B cell (primary cell): ENCODE measurements at regions not wholly inside any gene's neighbourhood (a gene's known extent, or its start where the extent isn't known, plus 50 kb on each side); places are given as distances from the start of the nearest gene placed in this dataset.

Source experiments
- ATAC-seq: fragments of 200-7000 bp; cut with Tn5 transposase; one replicate; pipeline ENCODE4 v1.10.0; 2021; ENCODE audit warnings: low read depth, mild to moderate bottlenecking, moderate number of reproducible peaks, moderate library complexity
- CTCF ChIA-PET: fragments of 350-600 bp; sonication (Branson Sonifier 250); formaldehyde crosslinking; loops from one replicate; lab custom pipeline; 2021; ENCODE audit warnings: antibody characterized with exemption, inconsistent platforms; lab: Charles Lee
- POLR2A ChIA-PET: fragments of 350-600 bp; sonication (Branson Sonifier 250); formaldehyde crosslinking; loops from one replicate; lab custom pipeline; 2021; ENCODE audit warnings: antibody characterized with exemption; lab: Charles Lee
- DNase-seq: peaks from one replicate; pipeline ENCODE4 v3.0.0; 2013
- H2AFZ ChIP-seq: 2 replicates; pipeline ENCODE4 v1.6.1; 2012; ENCODE audit warnings: mild to moderate bottlenecking, low read depth, low read length; ENCODE audit not compliant: insufficient read depth, poor library complexity, severe bottlenecking
- H3K27ac ChIP-seq, 2 donors: 1 replicate in 1 of 2; 2 replicates in 1 of 2; pipeline ENCODE4 v1.5.1; 2012 to 2013; ENCODE audit warnings: low read length in 2 of 2, mild to moderate bottlenecking in 2 of 2, moderate library complexity in 1 of 2
- H3K27me3 ChIP-seq, 4 experiments: fragments of 200-600 bp in 1 of 4; sonication (generic) in 1 of 4; replicated peaks in 1 of 4; 1 replicate in 2 of 4; 2 replicates in 2 of 4; pipeline versions ENCODE4 v1.6.1 to v1.7.0; 2013 to 2016; ENCODE audit warnings: low read length in 3 of 4, mild to moderate bottlenecking in 2 of 4, mixed read lengths in 1 of 4, moderate library complexity in 1 of 4; ENCODE audit not compliant: insufficient read depth in 4 of 4, control insufficient read depth in 3 of 4; ENCODE audit errors: control extremely low read depth in 1 of 4
- H3K36me3 ChIP-seq, 2 experiments: replicated peaks in 1 of 2; 1 replicate in 1 of 2; 2 replicates in 1 of 2; pipeline versions ENCODE4 v1.6.1 to v1.7.1; 2013; ENCODE audit warnings: low read length in 1 of 2; ENCODE audit not compliant: insufficient read depth in 2 of 2, control insufficient read depth in 1 of 2; ENCODE audit errors: control extremely low read depth in 1 of 2, extremely low read depth in 1 of 2
- H3K4me1 ChIP-seq, 2 donors: fragments of 200-600 bp in 1 of 2; sonication (generic) in 1 of 2; 1 replicate in 1 of 2; 2 replicates in 1 of 2; pipeline versions ENCODE4 v1.5.1 to v1.6.1; 2013 to 2017; ENCODE audit warnings: low read length in 2 of 2; ENCODE audit not compliant: control insufficient read depth in 2 of 2, insufficient read depth in 2 of 2
- H3K4me2 ChIP-seq: replicated peaks from 2 replicates; pipeline ENCODE3; 2012; ENCODE audit warnings: mild to moderate bottlenecking, low read depth, low read length; ENCODE audit not compliant: poor library complexity, severe bottlenecking
- H3K4me3 ChIP-seq, 5 experiments: fragments of 200-600 bp in 1 of 5; sonication (generic) in 1 of 5; 1 replicate in 3 of 5; 2 replicates in 2 of 5; pipeline versions ENCODE4 v1.5.1 to v1.7.0; 2011 to 2016; ENCODE audit warnings: low read length in 4 of 5, mild to moderate bottlenecking in 4 of 5, low read depth in 2 of 5, control low read depth in 1 of 5, moderate library complexity in 1 of 5; ENCODE audit not compliant: insufficient read depth in 1 of 5; ENCODE audit errors: control extremely low read depth in 1 of 5, extremely low read depth in 1 of 5
- H3K79me2 ChIP-seq: fragments of 200-600 bp; sonication (generic); one replicate; pipeline ENCODE4 v1.6.0; 2016; ENCODE audit warnings: low read length; ENCODE audit not compliant: control insufficient read depth, insufficient read depth
- H3K9ac ChIP-seq: fragments of 200-600 bp; sonication (generic); 2 replicates; pipeline ENCODE4 v1.6.1; 2017; ENCODE audit warnings: mild to moderate bottlenecking, low read length, moderate library complexity
- H3K9me3 ChIP-seq, 3 donors: one replicate each; pipeline versions ENCODE4 v1.6.1 to v1.7.1; 2013; ENCODE audit warnings: low read length in 2 of 3; ENCODE audit not compliant: control insufficient read depth in 2 of 3, insufficient read depth in 1 of 3; ENCODE audit errors: control extremely low read depth in 1 of 3
- H4K20me1 ChIP-seq: 2 replicates; pipeline ENCODE4 v1.6.0; 2012; ENCODE audit warnings: mild to moderate bottlenecking, low read length; ENCODE audit not compliant: insufficient read depth, control insufficient read depth, poor library complexity, severe bottlenecking
- H3K27ac Mint-ChIP-seq: one replicate; pipeline ENCODE4 v1.8.0; 2021; ENCODE audit warnings: mixed read lengths
- H3K27me3 Mint-ChIP-seq: one replicate; pipeline ENCODE4 v1.8.0; 2021; ENCODE audit warnings: mixed read lengths
- H3K4me1 Mint-ChIP-seq: one replicate; pipeline ENCODE4 v1.8.0; 2021; ENCODE audit warnings: mixed read lengths
- H3K4me3 Mint-ChIP-seq: one replicate; pipeline ENCODE4 v1.8.0; 2021; ENCODE audit warnings: mixed read lengths
- H3K9me3 Mint-ChIP-seq: one replicate; pipeline ENCODE4 v1.8.0; 2022; ENCODE audit warnings: mixed read lengths; ENCODE audit not compliant: insufficient read depth
- CTCF ChIP-seq: fragments of 200-600 bp; IDR thresholded peaks from one replicate; pipeline ENCODE4 v1.8.0; 2022; ENCODE audit warnings: antibody characterized with exemption, mild to moderate bottlenecking
- EZH2 ChIP-seq: IDR thresholded peaks from 2 replicates; pipeline ENCODE4 v1.6.1; 2012; ENCODE audit warnings: borderline replicate concordance, low read depth, mild to moderate bottlenecking, moderate library complexity, low read length; ENCODE audit not compliant: insufficient read depth, poor library complexity, severe bottlenecking
- WGBS: methylation state at CpG from one replicate; pipeline ENCODE4 v1.1.5; 2013; ENCODE audit warnings: missing lambda C conversion rate; ENCODE audit not compliant: insufficient coverage; 5-methylcytosine and 5-hydroxymethylcytosine counted together
- intact Hi-C: fragments of 100-400 bp; cut with micrococcal nuclease; formaldehyde crosslinking; loops from one replicate; pipeline ENCODE4 v1.10.0; 2022

GRCh38 chr12:31219521-31219920 is 106.4 kb downstream of the SINHCAF start:
- DNase-seq, result no peak
- H3K9ac ChIP-seq, result no peak overlapping the region
- H3K4me3 Mint-ChIP-seq, result no peak overlapping the region
- no peak for ATAC-seq
- no peaks in the 10 kb centered on the region for H3K9me3 Mint-ChIP-seq
- 95% methylated on average over 7 of the region's 9 CpGs for WGBS
- H3K4me1 ChIP-seq, result no peaks in the 10 kb centered on the region
- intact Hi-C loops, result no loop called here
- H3K4me2 ChIP-seq, result no peak overlapping the region
- no peaks in the 10 kb centered on the region for H4K20me1 ChIP-seq
- no peaks in the 10 kb centered on the region for H3K27me3 ChIP-seq
- no peak overlapping the region for H3K27ac ChIP-seq
- H3K27me3 Mint-ChIP-seq, result peaks cover 35% of the 10 kb centered on the region
- no peaks in the 10 kb centered on the region for H3K79me2 ChIP-seq
- ChIA-PET POLR2A (no interaction called here), CTCF (no interaction called here)
- TF ChIP-seq CTCF (no peak), EZH2 (no peak)
- H3K9me3 ChIP-seq, result no peaks in the 10 kb centered on the region
- no peak overlapping the region for H3K4me3 ChIP-seq
- H2AFZ ChIP-seq, result no peak overlapping the region
- H3K27ac Mint-ChIP-seq, result no peak overlapping the region
- no peaks in the 10 kb centered on the region for H3K4me1 Mint-ChIP-seq
- H3K36me3 ChIP-seq, result no peaks in the 10 kb centered on the region

- H3K79me2 ChIP-seq, result no peaks in the 10 kb centered on the region
- ATAC-seq (no peak), DNase-seq (no peak)
- peaks cover 32% of the 10 kb centered on the region for H3K27me3 Mint-ChIP-seq
- H3K4me3 Mint-ChIP-seq, result no peak overlapping the region
- H3K4me1 Mint-ChIP-seq, result no peaks in the 10 kb centered on the region
- no peak overlapping the region for H3K4me2 ChIP-seq
- H2AFZ ChIP-seq, result no peak overlapping the region
- no peaks in the 10 kb centered on the region for H3K9me3 Mint-ChIP-seq
- no peak overlapping the region for H3K9ac ChIP-seq
- no peaks in the 10 kb centered on the region for H4K20me1 ChIP-seq
- H3K4me3 ChIP-seq, result no peak overlapping the region
- no peaks in the 10 kb centered on the region for H3K27me3 ChIP-seq
- H3K4me1 ChIP-seq, result no peaks in the 10 kb centered on the region
- no peaks in the 10 kb centered on the region for H3K9me3 ChIP-seq
- WGBS, result 79% methylated on average over 6 of the region's 7 CpGs
- TF ChIP-seq CTCF (no peak), EZH2 (no peak)
- intact Hi-C loops, result no loop called here
- ChIA-PET POLR2A (no interaction called here), CTCF (no interaction called here)
- H3K27ac ChIP-seq, result no peak overlapping the region
- no peaks in the 10 kb centered on the region for H3K36me3 ChIP-seq
- no peak overlapping the region for H3K27ac Mint-ChIP-seq
Measured at GRCh38 chr12:31220061-31220460, 105.9 kb downstream of the SINHCAF start.
